NCI-H1092 (cell line): ENCODE measurements at regions not wholly inside any gene's neighbourhood (a gene's known extent, or its start where the extent isn't known, plus 50 kb on each side); places are given as distances from the start of the nearest gene placed in this dataset.
"Not testable (repeated sequence)": the region's sequence is repeated elsewhere in the genome, so short reads cannot be mapped to it uniquely, and the experiment has no call there.

ENCODE experiments used
- DNase-seq: peaks from one replicate; lab custom pipeline; 2025; lab: John Stamatoyannopoulos, UW

- no peak for DNase-seq
Measured at GRCh38 chr4:184281231-184282139, 63.8 kb upstream of the ENPP6 start.

- no peak for DNase-seq
Measured at GRCh38 chr4:184280591-184281071, 63.0 kb upstream of the ENPP6 start.

GRCh38 chr4:184280137-184280536, 62.5 kb upstream of the ENPP6 start:
- no peak for DNase-seq

GRCh38 chr4:184279496-184280061, 61.9 kb upstream of the ENPP6 start:
- no peak for DNase-seq

- DNase-seq, result not testable (repeated sequence)
Measured at GRCh38 chr4:184277769-184278168, 60.1 kb upstream of the ENPP6 start.

- DNase-seq, result not testable (repeated sequence)
Measured at GRCh38 chr4:184277010-184277409, 59.3 kb upstream of the ENPP6 start.

GRCh38 chr4:184276346-184276745, 58.7 kb upstream of the ENPP6 start:
- not testable (repeated sequence) for DNase-seq

- DNase-seq, result no peak
Measured at GRCh38 chr4:184275766-184276165, 58.1 kb upstream of the ENPP6 start.

GRCh38 chr4:184274286-184274951, 56.7 kb upstream of the ENPP6 start:
- no peak for DNase-seq

- no peak for DNase-seq
Measured at GRCh38 chr4:184273166-184274147, 55.8 kb upstream of the ENPP6 start.

GRCh38 chr4:184270808-184271413, 53.2 kb upstream of the ENPP6 start:
- DNase-seq, result no peak

- DNase-seq, result no peak
Measured at GRCh38 chr4:184269879-184270430, 52.3 kb upstream of the ENPP6 start.

GRCh38 chr4:184268584-184269160, 51.0 kb upstream of the ENPP6 start:
- no peak for DNase-seq

GRCh38 chr4:184267673-184268583, 50.3 kb upstream of the ENPP6 start:
- DNase-seq, result peak; percentile 59
